ENCODE measurements at regions not wholly inside any gene's neighbourhood (a gene's known extent, or its start where the extent isn't known, plus 50 kb on each side); places are given as distances from the start of the nearest gene placed in this dataset.

DNA sequence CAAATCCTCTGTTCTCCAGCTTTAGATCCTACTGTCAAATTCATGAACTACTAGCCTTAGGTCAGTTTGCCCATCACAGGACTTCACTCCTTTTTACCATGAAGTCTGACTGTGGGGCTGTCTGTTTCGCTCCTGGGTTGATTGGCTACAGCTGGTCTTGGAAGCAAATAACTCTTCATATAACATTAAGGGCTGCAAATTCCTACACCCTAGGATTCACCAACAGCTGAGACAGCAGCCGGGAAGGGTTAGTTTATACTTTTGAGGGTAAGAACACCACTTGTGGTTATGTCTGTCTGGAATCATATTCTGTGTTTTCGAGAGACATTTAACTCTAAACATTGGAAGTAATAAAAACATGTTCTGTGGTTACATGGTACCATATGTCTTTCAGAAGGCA, 55.9 kb upstream of the KIAA1217 start:
- POLR2A ChIA-PET = no interaction called here
- no peak overlapping the region for H3K27ac ChIP-seq (ENCODE audit: extremely low read depth, low read depth, low read length)
- CTCF ChIA-PET = no interaction called here

DNA sequence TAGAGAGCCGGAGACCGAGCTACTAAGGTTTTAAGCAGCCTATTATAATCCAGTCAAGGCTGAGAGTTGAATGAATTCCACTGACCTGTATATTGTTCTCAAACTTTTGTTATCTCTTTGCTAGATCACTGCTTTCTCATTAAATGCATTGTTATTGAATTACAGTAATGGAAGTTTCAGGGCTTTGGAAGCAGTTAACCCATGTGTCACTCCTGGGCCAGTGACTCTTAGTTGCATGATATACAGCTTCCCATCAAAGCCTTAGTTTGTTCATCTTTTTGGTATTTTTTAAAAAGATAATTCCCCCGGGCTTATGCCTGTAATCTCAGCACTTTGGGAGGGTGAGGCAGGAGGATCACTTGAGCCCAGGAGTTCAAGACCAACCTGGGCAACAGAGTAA, 55.4 kb upstream of the KIAA1217 start:
- H3K4me3 ChIP-seq (ENCODE audit: low read depth, low read length) = no peak overlapping the region
- H3K27ac ChIP-seq (ENCODE audit: extremely low read depth, low read depth, low read length) = no peak overlapping the region
- CTCF ChIA-PET = no interaction called here
- H3K36me3 ChIP-seq (ENCODE audit: control insufficient read depth in 2 of 2, insufficient read depth in 1 of 2, low read length in 2 of 2) = no peaks in the 10 kb centered on the region
- no peaks in the 10 kb centered on the region for H3K9me3 ChIP-seq (ENCODE audit: control insufficient read depth, insufficient read depth, low read depth, low read length)
- TF ChIP-seq ZNF837 (tag by site-specific recombination; IDR thresholded peaks at IDR 0.05) (no peak), ZNF423 (tag by site-specific recombination; IDR thresholded peaks at IDR 0.05) (no peak), TRIM28 (IDR thresholded peaks at IDR 0.05; ENCODE audit: borderline replicate concordance, low read length) (no peak), GFI1B (tag by site-specific recombination; IDR thresholded peaks at IDR 0.05) (no peak)
- TF ChIP-seq, protein P1, sequence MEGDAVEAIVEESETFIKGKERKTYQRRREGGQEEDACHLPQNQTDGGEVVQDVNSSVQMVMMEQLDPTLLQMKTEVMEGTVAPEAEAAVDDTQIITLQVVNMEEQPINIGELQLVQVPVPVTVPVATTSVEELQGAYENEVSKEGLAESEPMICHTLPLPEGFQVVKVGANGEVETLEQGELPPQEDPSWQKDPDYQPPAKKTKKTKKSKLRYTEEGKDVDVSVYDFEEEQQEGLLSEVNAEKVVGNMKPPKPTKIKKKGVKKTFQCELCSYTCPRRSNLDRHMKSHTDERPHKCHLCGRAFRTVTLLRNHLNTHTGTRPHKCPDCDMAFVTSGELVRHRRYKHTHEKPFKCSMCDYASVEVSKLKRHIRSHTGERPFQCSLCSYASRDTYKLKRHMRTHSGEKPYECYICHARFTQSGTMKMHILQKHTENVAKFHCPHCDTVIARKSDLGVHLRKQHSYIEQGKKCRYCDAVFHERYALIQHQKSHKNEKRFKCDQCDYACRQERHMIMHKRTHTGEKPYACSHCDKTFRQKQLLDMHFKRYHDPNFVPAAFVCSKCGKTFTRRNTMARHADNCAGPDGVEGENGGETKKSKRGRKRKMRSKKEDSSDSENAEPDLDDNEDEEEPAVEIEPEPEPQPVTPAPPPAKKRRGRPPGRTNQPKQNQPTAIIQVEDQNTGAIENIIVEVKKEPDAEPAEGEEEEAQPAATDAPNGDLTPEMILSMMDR (tag by site-specific recombination; IDR thresholded peaks at IDR 0.05) = no peak
- TF ChIP-seq, protein P2, sequence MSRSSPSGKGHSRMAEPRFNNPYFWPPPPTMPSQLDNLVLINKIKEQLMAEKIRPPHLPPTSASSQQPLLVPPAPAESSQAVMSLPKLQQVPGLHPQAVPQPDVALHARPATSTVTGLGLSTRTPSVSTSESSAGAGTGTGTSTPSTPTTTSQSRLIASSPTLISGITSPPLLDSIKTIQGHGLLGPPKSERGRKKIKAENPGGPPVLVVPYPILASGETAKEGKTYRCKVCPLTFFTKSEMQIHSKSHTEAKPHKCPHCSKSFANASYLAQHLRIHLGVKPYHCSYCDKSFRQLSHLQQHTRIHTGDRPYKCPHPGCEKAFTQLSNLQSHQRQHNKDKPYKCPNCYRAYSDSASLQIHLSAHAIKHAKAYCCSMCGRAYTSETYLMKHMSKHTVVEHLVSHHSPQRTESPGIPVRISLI (tag by site-specific recombination; IDR thresholded peaks at IDR 0.05) = no peak
- TF ChIP-seq, protein P3, sequence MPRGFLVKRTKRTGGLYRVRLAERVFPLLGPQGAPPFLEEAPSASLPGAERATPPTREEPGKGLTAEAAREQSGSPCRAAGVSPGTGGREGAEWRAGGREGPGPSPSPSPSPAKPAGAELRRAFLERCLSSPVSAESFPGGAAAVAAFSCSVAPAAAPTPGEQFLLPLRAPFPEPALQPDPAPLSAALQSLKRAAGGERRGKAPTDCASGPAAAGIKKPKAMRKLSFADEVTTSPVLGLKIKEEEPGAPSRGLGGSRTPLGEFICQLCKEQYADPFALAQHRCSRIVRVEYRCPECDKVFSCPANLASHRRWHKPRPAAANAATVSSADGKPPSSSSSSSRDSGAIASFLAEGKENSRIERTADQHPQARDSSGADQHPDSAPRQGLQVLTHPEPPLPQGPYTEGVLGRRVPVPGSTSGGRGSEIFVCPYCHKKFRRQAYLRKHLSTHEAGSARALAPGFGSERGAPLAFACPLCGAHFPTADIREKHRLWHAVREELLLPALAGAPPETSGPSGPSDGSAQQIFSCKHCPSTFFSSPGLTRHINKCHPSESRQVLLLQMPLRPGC (tag by site-specific recombination; IDR thresholded peaks at IDR 0.05) = no peak
- TF ChIP-seq, protein P4, sequence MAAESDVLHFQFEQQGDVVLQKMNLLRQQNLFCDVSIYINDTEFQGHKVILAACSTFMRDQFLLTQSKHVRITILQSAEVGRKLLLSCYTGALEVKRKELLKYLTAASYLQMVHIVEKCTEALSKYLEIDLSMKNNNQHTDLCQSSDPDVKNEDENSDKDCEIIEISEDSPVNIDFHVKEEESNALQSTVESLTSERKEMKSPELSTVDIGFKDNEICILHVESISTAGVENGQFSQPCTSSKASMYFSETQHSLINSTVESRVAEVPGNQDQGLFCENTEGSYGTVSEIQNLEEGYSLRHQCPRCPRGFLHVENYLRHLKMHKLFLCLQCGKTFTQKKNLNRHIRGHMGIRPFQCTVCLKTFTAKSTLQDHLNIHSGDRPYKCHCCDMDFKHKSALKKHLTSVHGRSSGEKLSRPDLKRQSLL (tag by site-specific recombination; IDR thresholded peaks at IDR 0.05) = no peak
- POLR2A ChIA-PET = no interaction called here
- no peaks in the 10 kb centered on the region for H3K4me1 ChIP-seq (ENCODE audit: control insufficient read depth, insufficient read depth, low read length)

More for the DNA sequence above, 55.9 kb upstream of the KIAA1217 start:
- TF ChIP-seq KLF9 (tag by site-specific recombination; IDR thresholded peaks at IDR 0.05; ENCODE audit: low read depth) = no peak
- TF ChIP-seq YY1 (tag by site-specific recombination; IDR thresholded peaks at IDR 0.05) = no peak
- TF ChIP-seq, protein P5, sequence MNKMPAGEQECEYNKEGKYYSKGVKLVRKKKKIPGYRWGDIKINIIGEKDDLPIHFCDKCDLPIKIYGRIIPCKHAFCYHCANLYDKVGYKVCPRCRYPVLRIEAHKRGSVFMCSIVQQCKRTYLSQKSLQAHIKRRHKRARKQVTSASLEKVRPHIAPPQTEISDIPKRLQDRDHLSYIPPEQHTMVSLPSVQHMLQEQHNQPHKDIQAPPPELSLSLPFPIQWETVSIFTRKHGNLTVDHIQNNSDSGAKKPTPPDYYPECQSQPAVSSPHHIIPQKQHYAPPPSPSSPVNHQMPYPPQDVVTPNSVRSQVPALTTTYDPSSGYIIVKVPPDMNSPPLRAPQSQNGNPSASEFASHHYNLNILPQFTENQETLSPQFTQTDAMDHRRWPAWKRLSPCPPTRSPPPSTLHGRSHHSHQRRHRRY (tag by site-specific recombination; IDR thresholded peaks at IDR 0.05) = no peak
- no peak for TF ChIP-seq ZFP69B (tag by site-specific recombination; IDR thresholded peaks at IDR 0.05)
- TF ChIP-seq GLIS1 (tag by site-specific recombination; IDR thresholded peaks at IDR 0.05) = no peak
- no peak for TF ChIP-seq PRDM1 (tag by site-specific recombination; IDR thresholded peaks at IDR 0.05)
- no peak for TF ChIP-seq YY2 (tag by site-specific recombination; IDR thresholded peaks at IDR 0.05)
- TF ChIP-seq ZFP3 (tag by site-specific recombination; IDR thresholded peaks at IDR 0.05; ENCODE audit: low read depth) = no peak
- TF ChIP-seq ZNF324 (tag by site-specific recombination; IDR thresholded peaks at IDR 0.05) = no peak
- no peak for TF ChIP-seq ZNF658 (tag by site-specific recombination; IDR thresholded peaks at IDR 0.05)
- no peak for TF ChIP-seq ZNF394 (tag by site-specific recombination; IDR thresholded peaks at IDR 0.05; ENCODE audit: borderline replicate concordance)
- no peak for TF ChIP-seq ZNF354C (tag by site-specific recombination; IDR thresholded peaks at IDR 0.05; ENCODE audit: borderline replicate concordance, low read depth)
- no peak for TF ChIP-seq ZNF707 (tag by site-specific recombination; IDR thresholded peaks at IDR 0.05)
- TF ChIP-seq, protein P6, sequence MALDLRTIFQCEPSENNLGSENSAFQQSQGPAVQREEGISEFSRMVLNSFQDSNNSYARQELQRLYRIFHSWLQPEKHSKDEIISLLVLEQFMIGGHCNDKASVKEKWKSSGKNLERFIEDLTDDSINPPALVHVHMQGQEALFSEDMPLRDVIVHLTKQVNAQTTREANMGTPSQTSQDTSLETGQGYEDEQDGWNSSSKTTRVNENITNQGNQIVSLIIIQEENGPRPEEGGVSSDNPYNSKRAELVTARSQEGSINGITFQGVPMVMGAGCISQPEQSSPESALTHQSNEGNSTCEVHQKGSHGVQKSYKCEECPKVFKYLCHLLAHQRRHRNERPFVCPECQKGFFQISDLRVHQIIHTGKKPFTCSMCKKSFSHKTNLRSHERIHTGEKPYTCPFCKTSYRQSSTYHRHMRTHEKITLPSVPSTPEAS (tag by site-specific recombination; IDR thresholded peaks at IDR 0.05) = no peak
- TF ChIP-seq, protein P7, sequence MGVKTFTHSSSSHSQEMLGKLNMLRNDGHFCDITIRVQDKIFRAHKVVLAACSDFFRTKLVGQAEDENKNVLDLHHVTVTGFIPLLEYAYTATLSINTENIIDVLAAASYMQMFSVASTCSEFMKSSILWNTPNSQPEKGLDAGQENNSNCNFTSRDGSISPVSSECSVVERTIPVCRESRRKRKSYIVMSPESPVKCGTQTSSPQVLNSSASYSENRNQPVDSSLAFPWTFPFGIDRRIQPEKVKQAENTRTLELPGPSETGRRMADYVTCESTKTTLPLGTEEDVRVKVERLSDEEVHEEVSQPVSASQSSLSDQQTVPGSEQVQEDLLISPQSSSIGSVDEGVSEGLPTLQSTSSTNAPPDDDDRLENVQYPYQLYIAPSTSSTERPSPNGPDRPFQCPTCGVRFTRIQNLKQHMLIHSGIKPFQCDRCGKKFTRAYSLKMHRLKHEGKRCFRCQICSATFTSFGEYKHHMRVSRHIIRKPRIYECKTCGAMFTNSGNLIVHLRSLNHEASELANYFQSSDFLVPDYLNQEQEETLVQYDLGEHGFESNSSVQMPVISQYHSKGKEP (tag by site-specific recombination; IDR thresholded peaks at IDR 0.05) = no peak
- TF ChIP-seq OVOL3 (tag by site-specific recombination; IDR thresholded peaks at IDR 0.05) = no peak
- TF ChIP-seq BCL11B (tag by site-specific recombination; IDR thresholded peaks at IDR 0.05; ENCODE audit: low read depth) = no peak
- no peak for TF ChIP-seq ZNF624 (tag by site-specific recombination; IDR thresholded peaks at IDR 0.05)
- TF ChIP-seq, protein P8, sequence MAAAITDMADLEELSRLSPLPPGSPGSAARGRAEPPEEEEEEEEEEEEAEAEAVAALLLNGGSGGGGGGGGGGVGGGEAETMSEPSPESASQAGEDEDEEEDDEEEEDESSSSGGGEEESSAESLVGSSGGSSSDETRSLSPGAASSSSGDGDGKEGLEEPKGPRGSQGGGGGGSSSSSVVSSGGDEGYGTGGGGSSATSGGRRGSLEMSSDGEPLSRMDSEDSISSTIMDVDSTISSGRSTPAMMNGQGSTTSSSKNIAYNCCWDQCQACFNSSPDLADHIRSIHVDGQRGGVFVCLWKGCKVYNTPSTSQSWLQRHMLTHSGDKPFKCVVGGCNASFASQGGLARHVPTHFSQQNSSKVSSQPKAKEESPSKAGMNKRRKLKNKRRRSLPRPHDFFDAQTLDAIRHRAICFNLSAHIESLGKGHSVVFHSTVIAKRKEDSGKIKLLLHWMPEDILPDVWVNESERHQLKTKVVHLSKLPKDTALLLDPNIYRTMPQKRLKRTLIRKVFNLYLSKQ (tag by site-specific recombination; IDR thresholded peaks at IDR 0.05; ENCODE audit: borderline replicate concordance) = no peak
- no peak for TF ChIP-seq ZNF341 (tag by site-specific recombination; IDR thresholded peaks at IDR 0.05; ENCODE audit: low read depth)
- Histone ChIP-seq H3K4me1 (ENCODE audit: control insufficient read depth, insufficient read depth, low read length) (no peaks in the 10 kb centered on the region), H3K4me3 (ENCODE audit: low read depth, low read length) (no peak overlapping the region), H3K36me3 (ENCODE audit: control insufficient read depth in 2 of 2, insufficient read depth in 1 of 2, low read length in 2 of 2) (no peaks in the 10 kb centered on the region), H3K9me3 (ENCODE audit: control insufficient read depth, insufficient read depth, low read depth, low read length) (no peaks in the 10 kb centered on the region)

Measured in HEK293 (cell line).